NCI-H460 (cell line): ENCODE measurements at regions not wholly inside any gene's neighbourhood (a gene's known extent, or its start where the extent isn't known, plus 50 kb on each side); places are given as distances from the start of the nearest gene placed in this dataset.

ENCODE experiments used
- DNase-seq: peaks from one replicate; pipeline ENCODE4 v3.0.0-alpha.2; 2016; ENCODE audit warnings: low read depth; ENCODE audit errors: extremely low read depth

DNA sequence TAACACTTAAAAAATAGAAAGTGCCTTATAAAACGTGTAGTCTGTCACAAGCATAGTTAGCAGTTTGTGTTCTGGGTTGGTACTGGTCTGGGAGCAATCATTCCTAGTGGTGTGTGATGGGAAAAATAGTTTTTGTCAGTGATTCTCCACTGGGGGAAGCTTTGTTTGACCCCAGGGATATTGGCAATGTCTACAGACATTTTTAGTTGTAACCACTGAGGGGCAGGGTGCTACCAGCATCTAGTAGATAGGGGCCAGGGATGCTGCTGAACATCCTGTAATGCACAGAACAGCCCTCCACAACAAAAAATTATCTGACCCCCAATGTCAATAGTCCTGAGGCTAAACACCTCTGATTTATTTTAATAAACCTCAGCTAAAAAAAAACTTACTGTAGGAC lies 51.6 kb upstream of the CREB5 start:
- DNase-seq: no peak

DNA sequence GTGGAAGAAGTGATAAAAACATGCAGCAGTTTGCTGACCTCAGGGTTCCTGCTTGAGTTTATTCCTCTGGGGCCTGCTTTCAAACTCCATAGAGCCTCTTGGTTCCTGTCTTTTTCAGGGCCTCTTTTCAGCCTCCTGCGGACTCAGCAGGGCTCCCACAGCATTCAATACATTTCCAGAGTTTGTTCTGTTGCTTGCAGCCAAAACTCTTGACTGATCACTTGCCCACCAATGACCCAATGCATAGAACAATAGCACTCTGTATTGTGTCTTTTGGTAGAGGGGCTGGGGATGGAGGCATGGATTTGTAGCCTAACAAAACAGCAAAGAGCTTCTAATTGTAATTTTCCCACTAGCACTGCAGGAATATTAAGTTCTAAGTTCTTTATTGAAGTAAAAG lies 50.8 kb upstream of the CREB5 start:
- DNase-seq: no peak

DNA sequence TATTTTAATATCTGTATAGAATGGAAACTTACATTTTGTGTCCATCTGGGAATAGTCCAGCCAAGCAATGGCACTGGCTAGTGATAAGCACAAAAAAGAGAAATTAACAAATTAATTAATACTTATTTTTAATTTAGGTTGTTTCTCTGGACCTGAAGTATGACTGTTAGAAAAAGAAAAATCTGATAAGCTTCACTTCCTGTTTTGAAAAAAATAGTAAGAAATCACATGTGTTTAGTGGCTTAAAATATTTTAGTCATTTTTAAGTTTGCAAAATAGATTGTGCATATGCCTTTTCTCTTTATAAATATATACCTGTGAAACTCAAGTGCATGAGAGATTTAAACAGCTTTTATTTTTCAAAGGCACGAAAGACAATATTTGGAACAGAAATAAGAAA lies 50.1 kb upstream of the CREB5 start:
- DNase-seq: no peak
